SKM-1 treated with dmso at 0.1 percent for 144 hours (cell line): ENCODE measurements at regions not wholly inside any gene's neighbourhood (a gene's known extent, or its start where the extent isn't known, plus 50 kb on each side); places are given as distances from the start of the nearest gene placed in this dataset.
"Not testable (repeated sequence)": the region's sequence is repeated elsewhere in the genome, so short reads cannot be mapped to it uniquely, and the experiment has no call there.

Experiments
- DNase-seq: peaks from one replicate; lab custom pipeline; 2025; ENCODE audit not compliant: unreplicated experiment; lab: John Stamatoyannopoulos, UW

GRCh38 chr6:120931520-120932180, 402.6 kb downstream of the TBC1D32 start:
- not testable (repeated sequence) for DNase-seq

- not testable (repeated sequence) for DNase-seq
Measured at GRCh38 chr6:120930500-120930899, 403.8 kb downstream of the TBC1D32 start.

- DNase-seq, result no peak
Measured at GRCh38 chr6:120924214-120924613, 410.1 kb downstream of the TBC1D32 start.

- no peak for DNase-seq
Measured at GRCh38 chr6:120918137-120918536, 416.1 kb downstream of the TBC1D32 start.

- DNase-seq, result no peak
Measured at GRCh38 chr6:120916844-120917243, 417.4 kb downstream of the TBC1D32 start.

- DNase-seq, result no peak
Measured at GRCh38 chr6:120913486-120913885, 420.8 kb downstream of the TBC1D32 start.

GRCh38 chr6:120908767-120909166, 425.5 kb downstream of the TBC1D32 start:
- DNase-seq, result no peak

- DNase-seq, result no peak
Measured at GRCh38 chr6:120903836-120904235, 430.4 kb downstream of the TBC1D32 start.

GRCh38 chr6:120899932-120900331, 434.3 kb downstream of the TBC1D32 start:
- DNase-seq, result peak; percentile 12

- DNase-seq, result no peak
Measured at GRCh38 chr6:120894077-120894476, 440.2 kb downstream of the TBC1D32 start.

- DNase-seq, result no peak
Measured at GRCh38 chr6:120876931-120877330, 457.3 kb downstream of the TBC1D32 start.

- no peak for DNase-seq
Measured at GRCh38 chr6:120876424-120876823, 457.9 kb downstream of the TBC1D32 start.

GRCh38 chr6:120875900-120876299, 458.4 kb downstream of the TBC1D32 start:
- DNase-seq, result no peak

GRCh38 chr6:120874422-120874821, 459.9 kb downstream of the TBC1D32 start:
- DNase-seq, result no peak

GRCh38 chr6:120873125-120873865, 461.0 kb downstream of the TBC1D32 start:
- no peak for DNase-seq

GRCh38 chr6:120872262-120872578, 462.1 kb downstream of the TBC1D32 start:
- no peak for DNase-seq

GRCh38 chr6:120871416-120872261, 462.6 kb downstream of the TBC1D32 start:
- no peak for DNase-seq

GRCh38 chr6:120869397-120869796, 464.9 kb downstream of the TBC1D32 start:
- DNase-seq, result no peak

GRCh38 chr6:120857422-120857821, 476.9 kb downstream of the TBC1D32 start:
- DNase-seq, result no peak

- no peak for DNase-seq
Measured at GRCh38 chr6:120854583-120854982, 479.7 kb downstream of the TBC1D32 start.

- DNase-seq, result no peak
Measured at GRCh38 chr6:120853489-120853888, 480.8 kb downstream of the TBC1D32 start.
